Rectal smooth muscle tissue (tissue), 1 donor: ENCODE measurements at regions not wholly inside any gene's neighbourhood (a gene's known extent, or its start where the extent isn't known, plus 50 kb on each side); places are given as distances from the start of the nearest gene placed in this dataset.

ENCODE experiments used
- H3K27ac ChIP-seq: one replicate; pipeline ENCODE4 v1.7.0; 2013; ENCODE audit warnings: low read depth, low read length, inconsistent platforms
- H3K27me3 ChIP-seq: one replicate; pipeline ENCODE4 v1.7.0; 2013; ENCODE audit warnings: low read length; ENCODE audit not compliant: control insufficient read depth, insufficient read depth
- H3K36me3 ChIP-seq: one replicate; pipeline ENCODE4 v1.7.0; 2013; ENCODE audit warnings: low read length; ENCODE audit not compliant: control insufficient read depth, insufficient read depth
- H3K4me1 ChIP-seq: one replicate; pipeline ENCODE4 v1.7.0; 2013; ENCODE audit warnings: low read length; ENCODE audit not compliant: control insufficient read depth, insufficient read depth
- H3K4me3 ChIP-seq: one replicate; pipeline ENCODE4 v1.7.0; 2013; ENCODE audit warnings: low read length
- H3K9ac ChIP-seq: one replicate; pipeline ENCODE4 v1.7.0; 2013; ENCODE audit warnings: low read length

DNA sequence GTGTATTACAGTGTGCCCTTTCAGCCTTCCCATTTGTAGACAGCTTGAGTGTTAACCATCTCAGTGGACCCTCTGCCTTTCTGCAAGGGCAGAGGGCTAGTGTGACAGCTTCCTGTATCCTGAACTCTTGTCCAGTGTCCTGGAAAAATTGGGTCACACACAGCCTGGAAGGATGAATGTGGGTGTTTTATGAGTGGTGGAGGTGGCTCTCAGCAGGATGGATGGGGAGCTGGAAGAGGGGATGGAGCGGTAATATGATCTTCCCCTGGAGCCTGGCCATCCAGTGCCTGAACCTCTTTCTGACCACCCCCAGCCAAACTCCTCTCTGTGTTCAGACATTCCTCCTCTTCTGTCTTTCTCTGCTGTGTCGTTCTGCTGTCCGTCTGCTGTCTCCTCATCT, 113.0 kb downstream of the KIF4B start:
- no peaks in the 10 kb centered on the region for H3K27me3 ChIP-seq

DNA sequence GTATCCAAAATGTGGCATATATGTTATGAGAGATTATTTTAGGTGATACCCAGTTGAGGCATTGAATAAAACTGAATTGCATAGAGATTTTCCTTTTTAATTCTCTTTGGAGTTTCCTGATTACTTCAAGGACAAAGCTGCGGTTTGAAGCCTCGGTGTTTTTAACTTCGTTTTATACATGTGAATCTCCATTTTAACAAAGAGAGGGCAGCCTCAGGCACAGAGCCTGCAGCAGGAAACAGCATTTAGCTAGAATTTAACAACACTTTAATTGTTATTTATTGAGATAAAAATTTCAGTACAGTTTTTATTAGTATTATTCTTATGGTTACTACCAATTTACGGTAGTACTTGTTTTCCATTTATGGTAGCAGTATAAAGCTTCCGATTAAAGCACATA, 114.0 kb downstream of the KIF4B start:
- Histone ChIP-seq H3K27ac (no peak overlapping the region), H3K9ac (no peak overlapping the region), H3K27me3 (no peaks in the 10 kb centered on the region), H3K4me3 (no peak overlapping the region), H3K36me3 (no peaks in the 10 kb centered on the region), H3K4me1 (no peaks in the 10 kb centered on the region)

More for the DNA sequence above, 113.0 kb downstream of the KIF4B start:
- Histone ChIP-seq H3K27ac (no peak overlapping the region), H3K4me3 (no peak overlapping the region), H3K9ac (no peak overlapping the region), H3K4me1 (no peaks in the 10 kb centered on the region), H3K36me3 (no peaks in the 10 kb centered on the region)

DNA sequence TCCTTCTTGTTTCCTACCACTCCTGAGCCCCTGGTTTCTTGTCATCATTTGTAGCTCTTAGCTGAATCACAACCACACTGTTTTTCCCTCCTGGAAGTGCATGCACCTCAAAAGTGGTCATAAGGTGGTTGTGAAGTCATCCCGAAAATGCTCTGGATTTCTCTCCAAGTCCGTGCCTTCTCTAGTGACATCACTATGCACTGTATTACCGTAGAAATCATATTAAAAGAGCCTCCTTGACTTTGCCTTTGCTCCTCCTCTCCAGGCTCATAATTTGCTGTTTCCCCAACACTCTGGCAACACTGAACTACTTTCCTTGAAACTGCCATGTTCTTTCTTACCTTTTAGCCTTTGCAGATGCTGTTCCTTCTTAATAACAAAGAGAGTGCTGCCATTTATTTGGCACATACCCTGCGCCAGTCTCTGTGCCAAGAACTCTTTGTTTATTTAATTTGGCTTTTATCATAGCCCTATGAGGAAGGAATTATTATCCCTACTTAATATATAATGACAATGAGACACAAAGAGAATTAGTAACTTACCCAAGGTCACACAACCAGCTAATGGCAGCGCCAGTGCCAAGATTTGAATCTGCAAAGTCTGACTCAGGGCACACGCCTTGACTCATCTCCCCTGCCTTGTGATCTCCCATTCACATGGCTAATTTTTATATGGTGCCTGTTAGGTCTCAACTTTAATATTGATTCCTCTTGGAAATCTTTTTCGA, 115.4 kb downstream of the KIF4B start:
- H3K4me1 ChIP-seq: no peaks in the 10 kb centered on the region
- H3K9ac ChIP-seq: no peak overlapping the region
- no peaks in the 10 kb centered on the region for H3K27me3 ChIP-seq
- H3K36me3 ChIP-seq: no peaks in the 10 kb centered on the region
- no peak overlapping the region for H3K27ac ChIP-seq
- H3K4me3 ChIP-seq: no peak overlapping the region

DNA sequence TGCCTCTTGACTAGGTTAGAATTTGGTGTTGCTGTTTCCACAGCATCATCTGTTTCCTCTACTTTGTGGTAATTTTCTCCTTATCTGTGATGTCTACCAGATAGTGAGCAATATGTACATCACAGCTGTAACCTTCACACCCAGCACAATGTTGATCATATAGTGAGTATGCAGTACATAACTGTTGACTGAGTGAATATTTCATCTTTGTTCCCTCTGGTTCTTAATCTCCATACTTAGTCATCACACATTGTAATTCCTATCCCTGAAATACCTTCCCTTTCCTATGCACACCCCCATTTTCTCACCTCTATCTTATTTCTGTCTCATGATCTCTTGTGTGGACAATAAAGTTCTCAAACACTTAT, 115.9 kb downstream of the KIF4B start:
- Histone ChIP-seq H3K27ac (no peak overlapping the region), H3K36me3 (no peaks in the 10 kb centered on the region), H3K4me1 (no peaks in the 10 kb centered on the region), H3K27me3 (no peaks in the 10 kb centered on the region), H3K4me3 (no peak overlapping the region), H3K9ac (no peak overlapping the region)

DNA sequence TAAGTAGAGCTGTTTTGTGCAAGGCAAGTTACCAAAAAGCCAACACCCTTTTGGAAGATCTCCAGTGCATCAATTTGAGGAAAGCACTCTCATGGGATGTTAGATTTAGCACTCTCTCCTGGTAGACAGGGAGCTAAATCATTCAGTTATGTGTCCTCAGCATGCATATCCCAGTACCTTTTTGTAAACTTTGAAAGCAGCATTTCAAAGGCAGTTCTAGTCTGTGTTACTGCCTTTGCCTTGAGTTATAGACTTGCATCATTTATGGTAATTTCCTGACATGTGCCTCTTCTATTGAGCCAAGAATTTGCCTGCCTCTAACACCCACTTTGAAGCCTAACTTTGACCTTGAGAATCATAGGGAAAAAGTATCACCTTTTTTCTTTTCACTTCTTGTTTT, 120.6 kb downstream of the KIF4B start:
- Histone ChIP-seq H3K36me3 (no peaks in the 10 kb centered on the region), H3K4me3 (no peak overlapping the region), H3K4me1 (no peaks in the 10 kb centered on the region), H3K27ac (no peak overlapping the region), H3K9ac (no peak overlapping the region), H3K27me3 (no peaks in the 10 kb centered on the region)

DNA sequence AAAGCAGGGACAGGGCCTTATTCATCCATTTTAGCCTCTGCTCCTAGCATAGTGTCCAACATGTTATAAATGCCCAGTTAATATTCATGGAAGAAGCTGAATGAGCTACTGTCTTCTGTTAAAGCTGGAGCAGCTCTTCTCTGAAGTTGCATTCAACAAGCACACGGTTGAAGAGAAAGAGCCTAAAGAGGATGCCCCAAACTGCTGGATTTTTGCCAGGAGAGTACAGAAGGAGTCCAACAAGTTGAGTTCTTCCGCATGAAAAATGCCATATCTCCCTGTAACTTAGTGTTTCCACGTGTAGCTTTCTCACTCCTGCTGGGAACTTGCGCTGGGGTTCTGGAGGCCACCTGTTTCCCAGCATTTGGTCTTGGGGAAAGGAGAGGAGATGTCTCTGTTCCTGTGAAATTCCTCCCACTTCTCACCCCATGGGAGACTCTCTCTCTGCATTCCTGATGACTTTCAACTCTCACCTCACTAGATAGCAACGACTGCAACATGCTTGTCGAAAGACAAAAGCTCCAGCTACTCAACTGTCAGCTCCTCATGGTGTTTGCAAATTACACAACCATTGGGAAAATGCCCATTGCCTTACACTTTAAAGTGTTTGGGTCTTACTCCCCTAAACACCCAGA, 122.8 kb downstream of the KIF4B start:
- H3K27me3 ChIP-seq: no peaks in the 10 kb centered on the region
- H3K36me3 ChIP-seq: no peaks in the 10 kb centered on the region
- no peak overlapping the region for H3K9ac ChIP-seq
- H3K27ac ChIP-seq: no peak overlapping the region
- no peaks in the 10 kb centered on the region for H3K4me1 ChIP-seq
- H3K4me3 ChIP-seq: no peak overlapping the region

DNA sequence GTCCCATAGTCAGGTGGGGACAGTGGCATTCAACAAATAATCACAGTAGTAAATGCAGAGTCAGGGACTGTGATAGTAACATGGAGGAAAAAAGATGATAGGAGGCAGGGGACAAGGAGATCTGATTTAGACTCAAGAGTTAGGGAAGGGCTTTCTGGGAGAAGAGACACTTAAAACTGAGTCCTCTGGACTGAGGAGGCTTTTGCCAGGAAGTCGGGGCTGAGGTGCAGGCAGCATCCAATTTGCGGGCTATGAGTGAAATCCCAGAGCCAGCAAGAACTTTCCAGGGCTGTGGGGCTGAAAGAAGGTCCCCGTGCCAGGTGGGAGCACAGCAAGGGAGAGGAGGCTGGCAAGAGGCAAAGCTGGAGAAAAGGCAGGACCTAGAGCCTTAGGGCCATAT, 124.1 kb downstream of the KIF4B start:
- no peak overlapping the region for H3K27ac ChIP-seq

DNA sequence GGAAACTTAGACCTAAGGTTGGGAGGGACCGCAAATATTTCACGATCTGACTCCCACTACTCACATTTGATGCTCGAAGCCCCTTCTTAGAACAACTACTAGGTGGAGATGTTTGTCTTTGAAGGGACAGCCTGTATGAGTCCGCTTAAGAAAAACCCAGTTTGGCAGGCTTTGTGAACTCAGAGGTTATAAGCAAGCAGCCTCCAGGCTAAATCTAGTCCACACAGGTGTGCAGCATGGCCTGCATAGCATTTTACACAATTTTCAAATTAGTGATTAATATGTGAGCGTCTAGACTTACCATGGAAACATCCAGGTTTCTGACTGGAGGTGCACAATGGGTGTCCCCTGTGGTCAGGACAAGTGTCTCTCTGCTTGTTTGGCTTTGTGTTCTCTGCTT, 127.1 kb downstream of the KIF4B start:
- no peak overlapping the region for H3K4me3 ChIP-seq

More for the DNA sequence above, 124.1 kb downstream of the KIF4B start:
- Histone ChIP-seq H3K9ac (no peak overlapping the region), H3K27me3 (no peaks in the 10 kb centered on the region), H3K4me3 (no peak overlapping the region), H3K36me3 (no peaks in the 10 kb centered on the region), H3K4me1 (no peaks in the 10 kb centered on the region)

DNA sequence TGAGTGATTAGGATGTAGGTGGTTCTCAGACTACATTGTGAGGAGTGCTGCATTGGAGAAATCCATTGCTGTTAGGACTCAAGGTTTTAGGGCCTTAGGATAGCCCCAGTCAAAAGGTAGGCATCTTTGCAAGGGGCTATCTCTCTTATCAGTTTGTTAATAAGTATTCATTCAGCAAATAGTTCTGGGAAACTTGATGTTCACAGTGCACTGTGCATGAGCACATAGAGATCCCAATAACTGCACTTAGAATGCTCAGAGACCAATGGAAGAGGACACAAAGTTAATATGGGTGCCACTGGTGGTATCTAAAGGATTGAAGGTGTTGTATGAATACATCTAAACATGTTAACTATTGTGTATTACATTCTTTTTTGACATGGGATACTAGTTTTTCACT, 131.4 kb downstream of the KIF4B start:
- Histone ChIP-seq H3K27me3 (no peaks in the 10 kb centered on the region), H3K36me3 (no peaks in the 10 kb centered on the region), H3K4me1 (no peaks in the 10 kb centered on the region), H3K9ac (no peak overlapping the region), H3K4me3 (no peak overlapping the region), H3K27ac (no peak overlapping the region)

More for the DNA sequence above, 127.1 kb downstream of the KIF4B start:
- H3K4me1 ChIP-seq: no peaks in the 10 kb centered on the region
- H3K27ac ChIP-seq: no peak overlapping the region
- no peaks in the 10 kb centered on the region for H3K27me3 ChIP-seq
- no peak overlapping the region for H3K9ac ChIP-seq
- H3K36me3 ChIP-seq: no peaks in the 10 kb centered on the region

DNA sequence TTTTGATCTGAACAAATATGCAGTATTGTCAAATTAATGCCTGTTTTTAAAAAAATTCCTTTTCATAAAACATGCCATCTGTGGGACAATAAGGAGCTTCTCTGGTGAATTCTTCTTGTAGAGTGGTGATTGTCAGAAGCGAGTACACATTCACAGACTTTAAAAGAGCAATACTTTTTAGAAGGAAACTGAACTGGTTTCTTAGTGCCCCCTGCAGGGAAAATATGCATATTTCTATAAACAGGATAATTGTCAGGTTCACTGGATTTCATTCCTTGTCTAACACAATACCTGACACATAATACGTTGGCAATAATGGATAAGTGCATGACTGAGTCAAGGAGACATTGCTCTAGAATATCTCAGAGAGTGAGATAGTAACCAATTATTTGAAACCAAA, 133.7 kb downstream of the KIF4B start:
- Histone ChIP-seq H3K4me1 (no peaks in the 10 kb centered on the region), H3K27ac (no peak overlapping the region), H3K36me3 (no peaks in the 10 kb centered on the region), H3K4me3 (no peak overlapping the region), H3K27me3 (no peaks in the 10 kb centered on the region), H3K9ac (no peak overlapping the region)

DNA sequence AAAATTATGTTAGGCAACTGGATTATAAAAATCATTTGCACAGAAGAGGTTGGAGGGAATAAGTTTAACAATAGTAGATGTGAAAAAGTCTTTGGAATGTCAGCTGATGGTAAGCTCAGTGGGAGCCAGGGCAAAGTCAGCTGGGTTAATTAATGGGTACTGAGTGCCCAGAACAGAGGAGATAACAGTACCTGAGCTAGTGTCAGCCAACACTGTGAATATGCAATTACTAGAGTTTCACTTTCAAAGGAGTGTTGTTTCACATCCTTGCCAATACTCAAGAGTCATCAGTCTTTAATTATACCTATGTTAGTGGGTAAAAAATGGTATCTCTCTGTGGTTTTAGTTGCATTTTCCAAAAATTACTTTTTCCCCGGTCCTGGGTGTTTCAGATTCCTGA, 135.1 kb downstream of the KIF4B start:
- no peak overlapping the region for H3K9ac ChIP-seq
- no peaks in the 10 kb centered on the region for H3K36me3 ChIP-seq
- no peaks in the 10 kb centered on the region for H3K4me1 ChIP-seq
- no peaks in the 10 kb centered on the region for H3K27me3 ChIP-seq
- no peak overlapping the region for H3K27ac ChIP-seq
- H3K4me3 ChIP-seq: no peak overlapping the region

DNA sequence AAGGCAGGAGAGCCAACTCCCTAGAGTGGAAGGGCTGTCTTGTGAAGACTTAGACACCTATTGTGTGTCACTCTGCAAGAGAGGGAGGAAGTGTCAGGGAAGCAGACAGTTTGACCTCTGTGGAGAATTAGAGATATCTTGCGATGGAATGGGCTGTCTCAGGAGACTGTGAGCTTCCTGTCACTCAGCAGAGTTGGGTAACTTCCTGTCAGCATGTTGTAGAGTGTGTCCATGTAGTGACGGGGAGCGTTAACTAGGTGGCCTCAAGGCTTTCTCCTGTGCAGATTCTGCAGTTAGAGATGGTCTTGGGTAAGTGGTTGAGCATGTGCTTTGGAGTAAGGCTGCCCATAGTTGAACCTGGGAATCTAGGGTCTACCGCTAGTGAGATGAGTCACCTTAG, 136.5 kb downstream of the KIF4B start:
- H3K27ac ChIP-seq: no peak overlapping the region
- H3K36me3 ChIP-seq: no peaks in the 10 kb centered on the region
- H3K9ac ChIP-seq: no peak overlapping the region
- no peaks in the 10 kb centered on the region for H3K27me3 ChIP-seq
- H3K4me1 ChIP-seq: no peaks in the 10 kb centered on the region
- no peak overlapping the region for H3K4me3 ChIP-seq

DNA sequence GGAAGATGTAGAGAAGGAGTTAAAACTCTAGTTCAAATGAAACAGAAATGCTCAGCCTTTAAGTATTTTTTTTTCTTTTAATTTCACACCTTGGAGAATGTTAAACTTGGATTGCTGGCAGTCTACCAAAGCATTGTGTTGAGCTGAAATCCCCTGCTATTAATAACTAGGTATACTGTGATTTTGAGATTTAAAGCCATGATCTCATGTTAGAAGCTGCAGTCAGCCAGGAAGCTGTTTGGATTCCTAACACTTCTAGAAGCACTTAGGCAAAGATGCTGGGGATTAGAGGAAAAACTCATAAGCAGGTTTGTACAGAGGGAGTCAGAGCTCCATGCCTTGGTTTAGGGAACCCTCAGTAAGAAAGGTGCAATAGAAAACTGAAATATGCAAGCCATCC, 141.4 kb downstream of the KIF4B start:
- Histone ChIP-seq H3K27ac (no peak overlapping the region), H3K4me3 (no peak overlapping the region), H3K36me3 (no peaks in the 10 kb centered on the region), H3K9ac (no peak overlapping the region), H3K4me1 (no peaks in the 10 kb centered on the region), H3K27me3 (no peaks in the 10 kb centered on the region)
